GM18870 (cell line): ENCODE measurements at regions not wholly inside any gene's neighbourhood (a gene's known extent, or its start where the extent isn't known, plus 50 kb on each side); places are given as distances from the start of the nearest gene placed in this dataset.
"Not testable (repeated sequence)": the region's sequence is repeated elsewhere in the genome, so short reads cannot be mapped to it uniquely, and the experiment has no call there.

Experiments
- ATAC-seq: cut with Tn5 transposase; IDR thresholded peaks from one replicate; pipeline ENCODE4 v1.9.1; 2021; ENCODE audit warnings: moderate library complexity; ENCODE audit not compliant: unreplicated experiment

- ATAC-seq = no peak
These were observed 235.1 kb upstream of the LRIG3 start for GRCh38 chr12:59155448-59155847.

- ATAC-seq = no peak
These were observed 230.9 kb upstream of the LRIG3 start for GRCh38 chr12:59151243-59151642.

- peak; percentile 100 for ATAC-seq
These were observed 229.8 kb upstream of the LRIG3 start for GRCh38 chr12:59149995-59150642.

DNA sequence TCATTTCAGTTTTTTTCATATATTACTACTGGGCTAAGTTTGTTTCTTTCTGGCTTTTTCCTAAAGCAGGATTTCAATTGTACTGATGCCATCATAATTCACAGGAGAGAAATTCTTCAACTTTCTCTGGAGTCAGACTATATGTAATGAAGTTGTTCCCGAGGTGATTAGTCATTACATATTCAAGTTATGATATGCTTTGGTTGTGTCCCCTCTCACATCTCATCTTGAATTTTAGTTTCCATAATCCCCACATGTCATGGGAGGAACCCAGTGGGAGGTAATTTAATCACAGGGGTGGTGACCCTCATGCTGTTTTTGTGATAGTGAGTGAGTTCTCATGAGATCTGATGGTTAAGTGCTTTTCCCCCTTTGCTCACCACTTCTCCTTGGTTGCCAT is 227.5 kb upstream of the LRIG3 start:
- no peak for ATAC-seq

DNA sequence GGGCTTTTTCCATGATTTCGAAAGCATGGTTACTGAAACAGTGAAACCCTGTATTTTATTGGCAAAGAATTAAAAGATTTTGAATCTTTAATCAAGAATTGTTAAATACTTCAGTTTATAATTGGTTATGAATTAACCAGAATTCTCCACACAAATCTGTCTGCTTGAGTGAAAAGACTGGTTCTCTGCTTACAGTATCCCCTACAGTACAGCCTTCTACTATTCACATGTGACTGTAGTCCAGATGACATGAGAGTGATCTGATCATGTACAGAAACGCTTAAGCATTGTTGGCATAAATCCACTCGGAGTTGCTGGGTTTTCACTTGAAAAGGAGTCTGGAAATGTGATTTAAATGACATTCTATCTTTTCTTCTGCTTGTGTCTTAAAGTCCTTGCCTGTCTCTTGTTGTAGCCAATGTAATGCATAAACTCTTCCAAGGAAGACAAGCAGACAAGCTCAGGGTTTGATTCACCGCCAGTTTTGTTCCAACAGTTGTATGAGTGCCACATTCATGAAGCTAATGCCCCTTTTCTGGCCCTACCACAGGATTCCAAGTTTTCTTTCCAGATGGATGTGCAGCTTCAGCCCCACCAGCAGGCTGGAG is 222.0 kb upstream of the LRIG3 start:
- no peak for ATAC-seq

GRCh38 chr12:59134750-59135149 is 214.4 kb upstream of the LRIG3 start:
- ATAC-seq = no peak

GRCh38 chr12:59131462-59131861 is 211.2 kb upstream of the LRIG3 start:
- no peak for ATAC-seq

DNA sequence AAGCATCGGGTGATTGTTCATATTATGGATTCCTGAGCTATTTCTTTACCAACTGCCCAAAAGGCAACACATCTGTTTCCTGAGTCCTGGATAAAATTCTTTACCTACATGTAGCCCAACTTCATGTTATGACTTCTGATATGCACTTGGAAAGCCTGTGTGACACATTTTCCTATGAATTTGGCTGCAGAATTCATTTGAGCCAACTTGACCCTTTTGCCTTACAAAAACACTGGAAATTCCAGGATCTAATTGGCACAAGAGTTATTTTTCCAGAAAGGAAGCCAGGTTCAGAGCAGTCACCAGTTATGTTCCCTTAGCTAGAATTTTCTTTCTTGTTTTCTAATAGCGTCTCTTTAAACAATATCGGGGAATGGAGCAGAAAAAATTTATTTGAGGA is 202.5 kb upstream of the LRIG3 start:
- ATAC-seq = no peak

GRCh38 chr12:59121451-59121850 is 201.1 kb upstream of the LRIG3 start:
- ATAC-seq = no peak

GRCh38 chr12:59119676-59120075 is 199.4 kb upstream of the LRIG3 start:
- no peak for ATAC-seq

GRCh38 chr12:59118356-59118755 is 198.1 kb upstream of the LRIG3 start:
- ATAC-seq = no peak

DNA sequence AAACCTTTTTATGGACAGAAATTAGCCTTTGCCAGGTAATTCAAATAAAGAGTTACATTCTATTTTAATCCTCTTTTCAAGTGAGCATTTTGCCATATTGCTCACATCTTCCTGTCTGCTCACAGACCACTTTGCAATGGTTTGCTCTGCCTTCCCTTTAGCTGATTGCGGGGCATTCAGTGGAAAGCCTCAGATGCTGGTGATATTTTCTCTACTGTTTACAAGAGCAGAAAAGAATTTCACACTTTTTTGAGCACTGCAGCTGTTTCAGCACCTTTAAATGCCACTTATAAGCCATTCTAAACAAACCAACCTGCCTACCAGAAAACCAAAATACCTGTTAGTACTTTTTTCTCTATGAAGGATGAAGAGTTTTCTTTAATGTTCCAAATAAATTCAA is 195.7 kb upstream of the LRIG3 start:
- ATAC-seq = no peak

GRCh38 chr12:59115526-59115925 is 195.2 kb upstream of the LRIG3 start:
- no peak for ATAC-seq

DNA sequence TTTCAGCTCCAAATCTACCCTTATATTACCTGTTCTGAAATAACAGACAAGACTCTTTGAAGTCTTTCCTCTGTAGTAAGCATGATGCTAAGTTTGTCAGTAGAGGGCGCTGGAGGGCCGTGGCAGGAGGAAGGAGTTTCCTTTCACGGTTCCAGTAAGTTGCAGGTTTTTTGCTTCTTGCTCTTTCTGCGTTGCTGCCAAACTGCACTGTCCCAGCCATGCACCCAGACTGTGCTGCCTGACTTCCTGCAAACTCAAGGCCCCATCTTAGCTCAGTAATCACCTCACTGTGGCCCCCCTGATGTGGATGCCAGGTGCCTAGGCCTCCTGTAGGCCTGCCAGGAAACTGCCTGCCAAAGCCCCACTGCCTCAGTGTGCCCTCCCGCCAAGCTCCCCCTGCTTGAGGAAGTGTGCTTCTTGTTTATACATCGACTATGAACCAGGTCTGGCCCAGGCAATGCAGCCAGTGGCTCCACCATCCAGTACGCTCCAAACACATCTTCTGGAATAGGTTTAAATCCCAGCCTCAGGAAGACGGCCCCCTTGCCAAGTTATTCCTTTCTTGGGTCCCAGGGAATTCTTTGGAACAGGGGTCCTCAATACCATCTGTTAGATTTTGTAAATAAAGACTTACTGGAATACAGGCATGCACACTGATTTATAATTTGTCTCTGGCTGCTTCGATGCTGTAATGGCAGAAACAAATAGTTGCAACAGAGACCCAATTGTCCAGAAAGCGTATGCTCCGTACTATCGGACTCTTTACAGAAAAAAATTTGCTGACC is 193.7 kb upstream of the LRIG3 start:
- peak; percentile 92 for ATAC-seq

DNA sequence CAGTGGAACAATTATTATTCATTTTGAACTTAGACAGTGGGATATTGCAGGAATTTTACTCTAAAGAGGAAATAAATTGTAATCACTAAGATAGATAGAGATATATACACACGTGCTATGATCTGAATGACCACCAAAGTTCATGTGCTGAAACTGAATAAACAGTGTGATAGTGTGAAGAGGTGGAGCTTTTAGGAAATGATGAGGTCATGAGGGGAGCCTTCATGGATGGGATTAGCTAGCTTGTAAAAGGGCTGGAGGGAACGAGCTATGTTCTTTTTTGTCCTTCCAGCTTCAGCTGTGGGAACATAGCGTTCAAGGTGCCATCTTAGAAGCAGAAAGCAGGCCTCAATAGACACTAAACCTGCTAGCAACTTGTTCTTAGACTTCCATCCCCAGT is 191.5 kb upstream of the LRIG3 start:
- no peak for ATAC-seq

DNA sequence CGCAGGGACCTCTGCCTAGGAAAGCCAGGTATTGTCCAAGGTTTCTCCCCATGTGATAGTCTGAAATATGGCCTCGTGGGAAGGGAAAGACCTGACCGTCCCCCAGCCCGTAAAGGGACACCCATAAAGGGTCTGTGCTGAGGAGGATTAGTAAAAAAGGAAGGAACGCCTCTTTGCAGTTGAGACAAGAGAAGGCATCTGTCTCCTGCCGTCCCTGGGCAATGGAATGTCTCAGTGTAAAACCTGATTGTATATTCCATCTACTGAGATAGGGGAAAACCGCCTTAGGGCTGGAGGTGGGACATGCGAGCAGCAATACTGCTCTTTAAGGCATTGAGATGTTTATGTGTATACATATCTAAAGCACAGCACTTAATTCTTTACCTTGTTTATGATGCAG is 188.2 kb upstream of the LRIG3 start:
- ATAC-seq = not testable (repeated sequence)

GRCh38 chr12:59100585-59100984 is 180.3 kb upstream of the LRIG3 start:
- ATAC-seq = no peak

DNA sequence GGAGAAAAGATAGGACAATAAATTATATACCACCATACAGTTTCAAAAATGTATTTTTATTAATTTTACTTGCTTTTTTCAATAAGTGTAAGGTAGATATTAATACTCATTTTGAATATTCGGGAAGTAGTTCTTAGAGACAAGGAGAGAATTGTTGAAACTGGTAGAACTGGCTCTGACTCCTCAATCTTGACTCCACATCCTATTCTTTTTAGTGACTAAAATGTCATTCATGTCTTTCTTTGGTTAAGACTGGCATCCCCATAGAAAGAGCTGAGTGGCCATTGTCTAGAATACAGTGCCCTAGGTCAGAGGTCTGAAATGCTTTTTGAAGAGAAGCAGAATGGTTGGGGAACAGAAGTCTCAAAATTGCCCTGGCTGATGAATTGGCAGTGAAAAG is 177.6 kb upstream of the LRIG3 start:
- no peak for ATAC-seq

GRCh38 chr12:59096246-59096645 is 175.9 kb upstream of the LRIG3 start:
- ATAC-seq = no peak

DNA sequence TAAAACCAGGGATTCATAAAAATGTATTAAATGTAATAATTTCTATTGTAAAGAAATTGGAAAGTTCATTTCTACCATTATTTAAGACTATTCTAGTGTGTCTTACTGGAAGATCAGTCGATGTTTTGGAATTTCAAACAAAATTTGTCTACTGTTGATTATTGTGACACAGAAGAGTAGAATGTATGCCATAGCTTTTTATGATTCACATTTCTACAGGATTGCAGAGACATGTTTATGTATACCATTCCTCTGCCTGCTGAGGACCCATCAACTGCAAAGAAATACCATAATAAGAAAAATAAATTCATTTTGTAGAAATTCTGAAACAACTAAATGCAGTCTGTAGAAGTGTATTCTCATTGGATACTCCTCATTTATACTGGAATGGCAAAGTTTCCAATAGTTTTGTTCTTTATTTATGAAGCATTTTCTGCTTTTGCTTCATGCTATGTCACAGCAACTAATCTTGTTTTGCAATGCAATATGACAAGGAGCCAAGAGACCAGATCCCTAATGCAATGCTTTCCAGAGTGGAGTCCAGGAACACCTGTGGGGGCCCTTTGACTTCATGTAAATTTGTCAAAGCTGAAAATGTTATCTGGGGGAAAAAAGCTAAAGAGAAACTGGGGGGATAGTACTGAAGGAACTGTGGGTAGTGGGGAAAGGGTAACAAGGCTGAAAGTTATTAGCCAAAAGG is 172.9 kb upstream of the LRIG3 start:
- no peak for ATAC-seq

DNA sequence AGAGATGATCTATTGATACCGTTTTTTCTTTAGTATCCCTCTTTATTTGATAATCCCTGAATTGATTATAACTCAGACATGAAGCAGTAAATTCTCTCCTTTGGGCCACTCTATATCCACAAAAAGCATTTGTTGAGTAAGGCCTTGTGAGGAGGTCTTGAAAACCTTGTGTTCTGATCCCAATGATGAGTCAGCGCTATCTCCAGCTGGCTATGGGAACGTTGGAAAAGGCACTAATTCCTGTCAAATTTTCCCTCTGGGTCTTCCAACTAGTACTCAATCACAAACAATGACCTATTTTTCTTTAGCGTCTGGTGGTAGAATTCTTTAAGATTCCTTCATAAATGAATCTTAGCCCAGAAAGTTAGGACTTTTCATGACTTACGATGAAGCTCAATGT is 168.4 kb upstream of the LRIG3 start:
- ATAC-seq = no peak

DNA sequence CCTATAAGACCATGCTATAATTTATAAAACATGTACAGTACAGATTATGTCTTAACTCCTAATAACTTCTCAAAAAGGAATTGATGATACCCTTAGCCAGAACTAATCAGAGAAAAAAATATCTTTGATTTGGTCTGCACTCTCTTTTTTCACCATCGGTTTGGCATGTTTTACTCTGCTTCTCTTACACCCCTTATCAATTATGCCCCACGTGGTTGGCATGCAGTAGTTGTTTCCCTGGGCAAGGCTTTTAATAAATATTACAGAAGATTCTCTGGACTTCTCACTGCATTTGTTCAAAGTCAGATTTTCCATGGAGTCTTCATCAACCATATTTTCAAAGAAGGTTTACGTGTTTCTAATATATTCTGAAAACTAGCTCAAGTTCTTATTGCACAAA is 167.4 kb upstream of the LRIG3 start:
- no peak for ATAC-seq
